Mucosa of descending colon (tissue), 3 donors: ENCODE measurements at regions not wholly inside any gene's neighbourhood (a gene's known extent, or its start where the extent isn't known, plus 50 kb on each side); places are given as distances from the start of the nearest gene placed in this dataset.
A peak's percentile ranks its signal among the peaks of the same experiment; 100 is the strongest.

Experiments used
- ATAC-seq: fragments of 200-7000 bp; cut with Tn5 transposase; one replicate; pipeline ENCODE4 v1.9.1; 2020; ENCODE audit warnings: mild to moderate bottlenecking, moderate library complexity
- DNase-seq, 3 donors: peaks; one replicate each; pipeline ENCODE4 v3.0.0-alpha.2; 2020
- H3K36me3 ChIP-seq: fragments of 200-600 bp; one replicate; pipeline ENCODE4 v1.8.0; 2021; ENCODE audit warnings: low read depth, mild to moderate bottlenecking
- H3K4me1 ChIP-seq: fragments of 200-600 bp; one replicate; pipeline ENCODE4 v1.8.0; 2021; ENCODE audit warnings: low read depth, mild to moderate bottlenecking
- H3K4me3 ChIP-seq: fragments of 200-600 bp; one replicate; pipeline ENCODE4 v1.8.0; 2021; ENCODE audit warnings: mild to moderate bottlenecking
- H3K9me3 ChIP-seq: fragments of 200-600 bp; one replicate; pipeline ENCODE4 v1.8.0; 2021; ENCODE audit warnings: mild to moderate bottlenecking
- intact Hi-C, 2 donors: fragments of 100-400 bp; cut with DNase I in 1 of 2; cut with micrococcal nuclease in 1 of 2; formaldehyde crosslinking; loops; one replicate each; pipeline versions ENCODE4 v1.11.0 to v1.11.1; 2022; cut with DNase I, micrococcal nuclease
- TF ChIP-seq, protein P1 (sequence below): fragments of 200-600 bp; IDR thresholded peaks from one replicate; pipeline ENCODE4 v1.8.0; 2022; ENCODE audit warnings: antibody characterized with exemption, mild to moderate bottlenecking
- donor health status: DM: no; HTN: no; CAD: no; lungs with moderate emphysema.
- donor health status: DM: no; HTN: no; CAD: no.
- donor health status: DM: no; HTN: yes; CAD: no.

DNA sequence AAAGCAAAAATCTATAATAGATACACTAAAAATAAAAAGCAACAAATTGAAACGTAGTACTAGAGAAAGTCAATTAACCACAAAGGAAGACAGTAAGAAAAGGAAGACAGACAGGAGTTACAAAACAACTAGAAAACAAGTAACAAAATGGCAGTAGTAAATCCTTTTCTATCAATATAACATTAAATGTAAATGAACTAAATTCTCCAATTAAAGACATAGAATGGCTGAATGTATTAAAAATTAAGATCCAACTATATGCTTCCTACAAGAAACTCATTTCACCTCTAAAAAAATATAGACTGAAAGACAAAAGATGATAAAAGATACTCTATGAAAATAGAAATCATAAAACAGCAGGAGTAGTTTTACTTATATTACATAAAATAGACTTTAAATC is 79.1 kb downstream of the CTH start:
- no peaks in the 10 kb centered on the region for H3K36me3 ChIP-seq

DNA sequence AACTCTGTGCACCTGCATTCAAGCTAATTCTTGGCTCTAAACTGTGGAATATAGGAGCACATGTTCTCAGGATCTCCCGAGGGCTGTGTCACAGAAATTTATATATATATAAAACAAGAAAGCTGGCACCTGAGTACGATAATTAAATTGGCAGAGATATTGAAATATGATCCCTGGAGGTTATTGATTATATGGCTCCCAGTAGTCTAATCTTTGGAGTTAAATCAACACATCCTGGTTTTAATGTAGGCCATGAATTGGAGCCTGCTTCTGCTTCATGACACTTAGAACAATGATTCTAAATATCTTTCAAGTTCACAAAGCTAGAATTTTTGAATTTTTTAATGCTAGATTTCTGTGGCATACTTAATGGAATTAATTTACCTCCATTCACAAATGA is 84.3 kb downstream of the CTH start:
- Histone ChIP-seq H3K36me3 (no peaks in the 10 kb centered on the region), H3K4me3 (no peak overlapping the region), H3K9me3 (no peaks in the 10 kb centered on the region), H3K4me1 (peaks cover 3% of the 10 kb centered on the region)
- TF ChIP-seq, protein P1, sequence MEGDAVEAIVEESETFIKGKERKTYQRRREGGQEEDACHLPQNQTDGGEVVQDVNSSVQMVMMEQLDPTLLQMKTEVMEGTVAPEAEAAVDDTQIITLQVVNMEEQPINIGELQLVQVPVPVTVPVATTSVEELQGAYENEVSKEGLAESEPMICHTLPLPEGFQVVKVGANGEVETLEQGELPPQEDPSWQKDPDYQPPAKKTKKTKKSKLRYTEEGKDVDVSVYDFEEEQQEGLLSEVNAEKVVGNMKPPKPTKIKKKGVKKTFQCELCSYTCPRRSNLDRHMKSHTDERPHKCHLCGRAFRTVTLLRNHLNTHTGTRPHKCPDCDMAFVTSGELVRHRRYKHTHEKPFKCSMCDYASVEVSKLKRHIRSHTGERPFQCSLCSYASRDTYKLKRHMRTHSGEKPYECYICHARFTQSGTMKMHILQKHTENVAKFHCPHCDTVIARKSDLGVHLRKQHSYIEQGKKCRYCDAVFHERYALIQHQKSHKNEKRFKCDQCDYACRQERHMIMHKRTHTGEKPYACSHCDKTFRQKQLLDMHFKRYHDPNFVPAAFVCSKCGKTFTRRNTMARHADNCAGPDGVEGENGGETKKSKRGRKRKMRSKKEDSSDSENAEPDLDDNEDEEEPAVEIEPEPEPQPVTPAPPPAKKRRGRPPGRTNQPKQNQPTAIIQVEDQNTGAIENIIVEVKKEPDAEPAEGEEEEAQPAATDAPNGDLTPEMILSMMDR = no peak
- ATAC-seq (no peak), DNase-seq (no peak)
- intact Hi-C loops = no loop called here

More for the DNA sequence above, 79.1 kb downstream of the CTH start:
- DNase-seq (no peak), ATAC-seq (no peak)
- H3K4me3 ChIP-seq = no peak overlapping the region
- H3K9me3 ChIP-seq = no peaks in the 10 kb centered on the region
- intact Hi-C loops = no loop called here
- TF ChIP-seq, protein P1 = no peak
- no peaks in the 10 kb centered on the region for H3K4me1 ChIP-seq

GRCh38 chr1:70496181-70496580 is 85.1 kb downstream of the CTH start:
- DNase-seq (peak in 1 of 3 donors; percentile 19), ATAC-seq (peak; percentile 89)
- TF ChIP-seq, protein P1 = no peak
- Histone ChIP-seq H3K4me1 (peaks cover 3% of the 10 kb centered on the region), H3K36me3 (no peaks in the 10 kb centered on the region), H3K9me3 (no peaks in the 10 kb centered on the region), H3K4me3 (no peak overlapping the region)
- intact Hi-C loops = no loop called here

GRCh38 chr1:70497152-70497551 is 86.1 kb downstream of the CTH start:
- H3K4me3 ChIP-seq = no peak overlapping the region
- H3K36me3 ChIP-seq = no peaks in the 10 kb centered on the region
- H3K9me3 ChIP-seq = no peaks in the 10 kb centered on the region
- intact Hi-C loops = no loop called here
- H3K4me1 ChIP-seq = peaks cover 3% of the 10 kb centered on the region
- DNase-seq (no peak), ATAC-seq (no peak)
- TF ChIP-seq, protein P1 = no peak

GRCh38 chr1:70498666-70499065 is 87.6 kb downstream of the CTH start:
- Histone ChIP-seq H3K9me3 (no peaks in the 10 kb centered on the region), H3K4me3 (no peak overlapping the region), H3K36me3 (no peaks in the 10 kb centered on the region), H3K4me1 (peaks cover 4% of the 10 kb centered on the region)
- intact Hi-C loops = no loop called here
- DNase-seq = no peak
- TF ChIP-seq, protein P1 = no peak
- ATAC-seq = no peak

GRCh38 chr1:70499695-70500094 is 88.6 kb downstream of the CTH start:
- Histone ChIP-seq H3K4me3 (no peak overlapping the region), H3K4me1 (peaks cover 14% of the 10 kb centered on the region), H3K36me3 (no peaks in the 10 kb centered on the region), H3K9me3 (no peaks in the 10 kb centered on the region)
- ATAC-seq = peak; percentile 50
- no peak for DNase-seq
- TF ChIP-seq, protein P1 = no peak
- intact Hi-C loops = no loop called here
